ENCODE measurements at regions not wholly inside any gene's neighbourhood (a gene's known extent, or its start where the extent isn't known, plus 50 kb on each side); places are given as distances from the start of the nearest gene placed in this dataset.
"Not testable (repeated sequence)": the region's sequence is repeated elsewhere in the genome, so short reads cannot be mapped to it uniquely, and the experiment has no call there.

- DNase-seq (ENCODE audit: low read depth in 2 of 2): no peak
These were observed 139.6 kb downstream of the MYLK4 start for GRCh38 chr6:2611092-2611491.

- DNase-seq (ENCODE audit: low read depth in 2 of 2): no peak
These were observed 142.2 kb downstream of the MYLK4 start for GRCh38 chr6:2608503-2608902.

- DNase-seq (ENCODE audit: low read depth in 2 of 2): no peak
These were observed 150.4 kb downstream of the MYLK4 start for GRCh38 chr6:2600363-2600762.

- no peak for DNase-seq (ENCODE audit: low read depth in 2 of 2)
These were observed 150.9 kb downstream of the MYLK4 start for GRCh38 chr6:2599817-2600216.

- DNase-seq (ENCODE audit: low read depth in 2 of 2): no peak
These were observed 151.9 kb downstream of the MYLK4 start for GRCh38 chr6:2598867-2599266.

- DNase-seq (ENCODE audit: low read depth in 2 of 2): no peak
These were observed 152.7 kb downstream of the MYLK4 start for GRCh38 chr6:2597991-2598390.

GRCh38 chr6:2597457-2597856 is 153.3 kb downstream of the MYLK4 start:
- DNase-seq (ENCODE audit: low read depth in 2 of 2): not testable (repeated sequence)

GRCh38 chr6:2596222-2596621 is 154.5 kb downstream of the MYLK4 start:
- DNase-seq (ENCODE audit: low read depth in 2 of 2): no peak

- no peak for DNase-seq (ENCODE audit: low read depth in 2 of 2)
These were observed 155.9 kb downstream of the MYLK4 start for GRCh38 chr6:2594868-2595267.

- DNase-seq (ENCODE audit: low read depth in 2 of 2): no peak
These were observed 157.6 kb downstream of the MYLK4 start for GRCh38 chr6:2593167-2593566.

GRCh38 chr6:2589171-2589661 is 161.5 kb downstream of the MYLK4 start:
- no peak for DNase-seq (ENCODE audit: low read depth in 2 of 2)

GRCh38 chr6:2583459-2583858 is 167.3 kb downstream of the MYLK4 start:
- DNase-seq (ENCODE audit: low read depth in 2 of 2): no peak

- no peak for DNase-seq (ENCODE audit: low read depth in 2 of 2)
These were observed 168.5 kb downstream of the MYLK4 start for GRCh38 chr6:2582268-2582667.

- no peak for DNase-seq (ENCODE audit: low read depth in 2 of 2)
These were observed 169.1 kb downstream of the MYLK4 start for GRCh38 chr6:2581611-2582010.

GRCh38 chr6:2581011-2581410 is 169.7 kb downstream of the MYLK4 start:
- no peak for DNase-seq (ENCODE audit: low read depth in 2 of 2)

- no peak for DNase-seq (ENCODE audit: low read depth in 2 of 2)
These were observed 170.7 kb downstream of the MYLK4 start for GRCh38 chr6:2579804-2580570.

- DNase-seq (ENCODE audit: low read depth in 2 of 2): no peak
These were observed 171.4 kb downstream of the MYLK4 start for GRCh38 chr6:2579241-2579761.

GRCh38 chr6:2578767-2579166 is 172.0 kb downstream of the MYLK4 start:
- no peak for DNase-seq (ENCODE audit: low read depth in 2 of 2)

- no peak for DNase-seq (ENCODE audit: low read depth in 2 of 2)
These were observed 174.2 kb downstream of the MYLK4 start for GRCh38 chr6:2576499-2576898.

GRCh38 chr6:2575236-2575635 is 175.5 kb downstream of the MYLK4 start:
- DNase-seq (ENCODE audit: low read depth in 2 of 2): no peak

GRCh38 chr6:2569420-2569819 is 181.3 kb downstream of the MYLK4 start:
- not testable (repeated sequence) for DNase-seq (ENCODE audit: low read depth in 2 of 2)

- DNase-seq (ENCODE audit: low read depth in 2 of 2): no peak
These were observed 184.7 kb downstream of the MYLK4 start for GRCh38 chr6:2566048-2566447.

GRCh38 chr6:2565499-2565898 is 185.2 kb downstream of the MYLK4 start:
- no peak for DNase-seq (ENCODE audit: low read depth in 2 of 2)

- no peak for DNase-seq (ENCODE audit: low read depth in 2 of 2)
These were observed 187.1 kb downstream of the MYLK4 start for GRCh38 chr6:2563635-2564034.

Measured in stimulated activated CD4-positive, alpha-beta T cell treated with anti-CD3 and anti-CD28 coated beads, Interleukin-1b, Interleukin-23, amount 100 ng/mL, for 4 hours (primary cell).